HG02678 (cell line): ENCODE measurements at regions not wholly inside any gene's neighbourhood (a gene's known extent, or its start where the extent isn't known, plus 50 kb on each side); places are given as distances from the start of the nearest gene placed in this dataset.

Experiments used
- ATAC-seq: cut with Tn5 transposase; IDR thresholded peaks from one replicate; pipeline ENCODE4 v1.9.1; 2021; ENCODE audit warnings: mild to moderate bottlenecking, moderate library complexity; ENCODE audit not compliant: unreplicated experiment

DNA sequence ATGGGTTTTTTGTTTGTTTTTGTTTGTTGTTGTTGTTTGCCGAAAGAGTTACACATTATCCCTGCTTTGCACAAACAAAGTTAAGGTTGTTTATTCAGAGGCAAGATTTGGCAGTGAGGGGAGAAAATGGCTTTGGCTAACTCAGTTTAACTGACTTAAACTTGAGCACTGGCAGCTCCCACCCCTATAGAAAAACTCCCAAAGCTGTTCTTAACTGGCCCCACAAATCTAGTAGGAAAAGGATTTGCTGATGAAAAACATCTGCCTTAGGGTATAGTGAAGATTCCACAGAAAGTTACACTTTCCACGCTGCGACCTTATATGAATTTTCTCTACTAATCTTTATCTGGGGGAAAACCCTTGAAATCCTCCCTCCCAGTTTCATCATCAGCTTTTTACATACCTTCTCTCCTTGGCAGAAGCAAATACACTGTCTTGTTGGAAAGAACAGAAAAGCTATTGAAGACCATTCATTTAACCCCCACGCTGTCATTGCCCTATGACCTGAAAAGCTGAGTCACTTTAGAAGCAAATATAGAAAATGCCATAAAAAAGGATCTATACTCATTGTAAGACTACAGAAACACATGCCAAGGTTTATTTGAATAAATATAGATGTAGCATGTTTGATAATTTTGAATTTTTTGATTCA, 551.7 kb downstream of the NR2F2 start:
- ATAC-seq: no peak

DNA sequence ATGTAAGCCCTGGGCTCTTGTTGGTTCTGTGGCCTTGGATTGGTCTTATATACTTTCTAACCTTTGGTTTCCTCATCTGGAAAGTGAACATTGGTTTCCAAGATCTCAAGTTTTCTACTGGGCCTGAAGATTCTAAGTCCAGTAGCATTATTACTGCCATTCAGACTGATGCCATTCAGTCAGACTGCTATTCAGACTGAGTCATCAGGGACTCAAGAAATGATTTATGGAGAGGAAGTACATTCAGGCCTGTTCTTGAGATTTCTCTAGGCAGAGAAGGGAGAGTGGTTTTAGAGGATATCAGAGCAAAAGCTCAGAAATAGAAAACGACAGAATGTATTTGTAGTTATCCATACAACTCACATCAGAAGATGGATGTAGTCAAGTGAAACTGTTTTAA, 557.2 kb downstream of the NR2F2 start:
- ATAC-seq: no peak

DNA sequence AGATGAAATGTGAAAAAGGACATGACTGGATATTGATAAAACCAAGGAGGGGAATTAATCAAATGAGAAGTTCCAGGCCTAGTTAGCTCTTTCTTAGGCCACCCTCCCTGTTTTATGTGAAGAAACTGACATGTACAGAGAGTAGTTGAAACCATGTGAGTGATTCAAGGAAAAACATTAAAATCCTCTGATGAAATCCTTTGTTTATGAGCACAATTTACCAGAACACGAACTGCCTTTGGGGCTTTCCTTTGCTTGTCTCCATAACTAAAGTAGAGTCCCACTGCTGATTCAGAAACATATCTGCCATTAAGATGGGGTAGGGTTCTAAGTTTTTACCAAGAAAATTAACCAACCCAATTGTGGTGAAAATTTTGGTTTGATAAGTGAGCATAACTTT, 558.3 kb downstream of the NR2F2 start:
- ATAC-seq: no peak

DNA sequence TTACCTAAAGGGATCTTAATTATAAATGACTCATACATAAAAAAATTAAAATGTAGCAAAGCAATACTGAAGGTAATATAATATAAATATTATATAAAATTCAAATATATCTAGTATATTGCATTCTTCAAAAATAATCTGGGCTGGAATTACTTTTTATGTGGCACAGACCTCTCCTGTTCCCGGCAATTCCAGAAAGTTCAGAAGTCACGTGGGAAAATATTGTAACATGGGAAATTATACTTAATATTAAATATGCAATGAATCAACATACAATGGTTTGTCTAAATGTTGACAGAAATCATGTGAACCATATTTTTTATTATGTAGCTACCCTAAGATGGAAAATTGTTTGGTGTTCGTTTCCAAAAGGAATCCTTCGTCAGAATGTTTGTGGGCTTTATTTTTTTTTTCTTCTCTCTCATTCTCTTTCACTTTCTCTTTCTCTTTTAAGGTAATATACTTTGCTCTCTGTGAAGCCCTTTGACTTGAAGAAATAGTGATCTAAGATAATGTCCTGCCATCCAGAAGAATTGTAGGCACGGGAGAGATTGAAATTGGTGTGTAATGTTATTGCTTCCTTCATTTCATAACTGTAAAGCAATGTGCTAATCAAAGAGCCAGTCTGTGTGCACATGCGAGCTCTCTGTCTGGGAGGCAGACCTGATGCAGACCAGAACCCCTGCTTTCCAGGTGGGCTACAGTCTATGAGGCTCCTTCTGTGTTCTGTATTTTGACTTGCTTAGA, 559.4 kb downstream of the NR2F2 start:
- ATAC-seq: no peak

DNA sequence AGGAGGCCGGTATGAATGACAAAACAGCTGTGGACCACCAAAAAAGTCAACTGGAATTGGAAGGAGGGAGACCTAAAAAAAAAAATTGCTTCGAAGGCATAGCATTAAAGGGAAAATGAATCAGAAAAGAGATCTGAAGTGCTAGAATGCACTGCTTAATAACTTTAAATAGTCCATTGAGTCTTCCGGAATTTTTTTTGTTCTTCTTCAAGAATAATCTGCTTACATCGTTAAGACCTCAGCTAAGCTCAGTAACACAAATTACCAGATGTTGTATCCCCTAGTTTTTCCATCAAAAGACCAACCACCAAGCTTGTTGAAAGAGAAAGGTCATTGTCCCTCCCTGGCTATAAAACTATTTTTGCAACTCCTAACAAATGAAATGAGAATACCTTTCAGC, 560.5 kb downstream of the NR2F2 start:
- no peak for ATAC-seq

DNA sequence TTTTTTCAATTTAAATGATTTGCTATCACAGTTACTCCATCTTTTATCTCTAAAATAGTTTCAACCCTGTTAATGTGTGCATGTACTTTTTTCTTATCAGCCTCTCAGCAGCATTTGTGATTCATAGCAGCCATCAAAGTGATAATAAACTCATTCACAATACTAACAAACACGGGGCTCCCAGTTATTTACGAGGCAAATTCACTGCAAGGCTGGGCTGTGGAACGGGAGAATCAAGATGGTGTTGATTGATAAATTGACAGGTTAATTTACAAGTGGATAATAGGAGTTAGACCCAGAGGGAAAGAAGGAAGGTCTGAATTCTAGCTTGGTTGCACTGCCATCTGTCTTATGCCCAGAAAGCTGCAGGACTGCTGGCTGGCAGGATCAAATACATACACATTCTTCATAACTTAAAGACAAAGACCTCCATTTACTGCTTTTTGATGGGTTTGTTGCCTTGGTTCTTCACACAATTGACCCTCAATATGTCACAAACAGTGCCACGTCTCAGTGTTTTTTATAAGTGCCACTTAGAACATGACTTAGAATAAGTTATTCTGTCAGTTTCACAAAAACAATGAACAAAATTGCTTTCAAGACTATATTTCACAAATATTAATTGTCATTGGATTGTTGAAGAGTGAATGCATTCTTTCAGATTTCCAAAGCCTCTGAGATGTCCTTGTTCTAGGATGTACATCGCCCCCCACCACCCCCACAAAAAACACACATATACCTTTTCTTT, 562.8 kb downstream of the NR2F2 start:
- ATAC-seq: no peak

DNA sequence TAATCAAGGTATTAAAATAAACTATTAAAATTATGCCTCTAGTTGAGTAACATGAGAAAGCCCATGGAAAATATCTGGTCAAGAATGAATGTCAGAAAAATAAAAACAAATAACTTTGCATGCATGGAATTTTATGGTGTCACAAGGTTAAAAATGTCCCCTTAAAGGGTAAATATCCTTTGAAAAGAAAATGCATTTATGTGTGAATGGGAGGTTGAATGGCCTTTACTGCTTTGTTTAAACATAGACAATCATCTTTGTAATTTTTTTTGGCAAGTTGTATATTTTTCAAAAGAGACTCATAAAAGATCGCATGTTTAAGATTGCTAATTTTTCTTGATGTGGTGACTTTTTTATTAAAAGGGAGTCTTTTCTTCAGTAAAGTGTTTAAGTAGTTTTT, 564.2 kb downstream of the NR2F2 start:
- no peak for ATAC-seq

DNA sequence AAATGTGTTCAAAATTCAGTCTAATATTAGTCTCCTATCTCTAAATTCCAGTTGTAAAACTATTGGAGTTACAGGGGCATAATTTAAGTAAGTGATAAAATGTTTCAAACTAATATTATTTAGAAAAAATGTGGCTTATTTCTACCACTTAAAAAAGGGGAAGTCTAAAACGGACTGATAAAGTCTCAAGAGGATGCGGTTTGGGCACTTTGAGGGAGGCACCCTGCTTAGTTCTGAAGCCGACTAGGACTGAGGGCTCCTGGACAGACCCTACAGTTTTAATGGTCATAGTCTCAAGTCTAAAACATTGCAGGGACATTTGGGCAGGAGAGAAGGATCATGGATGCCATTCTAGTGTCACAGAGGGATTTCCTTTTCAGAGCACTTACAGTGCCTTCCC, 566.3 kb downstream of the NR2F2 start:
- ATAC-seq: no peak

DNA sequence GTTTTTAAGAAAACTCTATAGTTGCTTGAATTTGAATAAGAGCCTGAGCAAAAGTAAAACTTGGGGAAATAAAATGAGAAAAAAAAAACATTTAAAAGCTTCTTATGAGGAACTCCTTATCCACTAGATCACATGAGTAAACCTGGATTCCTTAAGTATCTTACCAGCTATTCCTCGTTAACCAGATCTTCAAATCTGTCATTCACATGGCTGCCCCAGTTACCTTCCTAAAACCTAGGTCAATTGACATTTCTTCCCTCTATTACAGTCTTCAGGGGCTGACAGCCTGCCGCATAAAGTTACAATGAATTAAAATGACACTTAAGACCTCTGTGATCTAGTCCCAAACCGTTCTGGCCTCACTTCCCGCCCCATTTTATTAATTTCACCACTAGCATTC, 583.6 kb downstream of the NR2F2 start:
- no peak for ATAC-seq

DNA sequence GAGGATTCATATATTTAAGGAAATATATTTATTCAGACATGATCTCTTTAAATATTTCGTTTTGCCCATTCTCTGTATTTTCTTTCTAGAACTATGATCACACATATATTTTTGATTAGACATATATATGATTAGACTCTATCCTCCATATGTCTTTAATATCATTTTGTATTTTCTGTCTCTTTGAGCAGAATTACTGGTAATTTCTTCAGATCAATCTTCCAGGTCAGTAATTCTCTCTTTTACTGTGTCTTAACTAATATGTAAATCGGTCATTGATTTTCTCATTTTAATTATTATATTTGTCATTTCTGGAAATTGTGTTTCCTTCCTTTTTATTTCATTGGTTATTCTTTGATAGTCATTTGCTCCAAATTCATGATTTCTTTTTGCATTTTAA, 586.2 kb downstream of the NR2F2 start:
- no peak for ATAC-seq

DNA sequence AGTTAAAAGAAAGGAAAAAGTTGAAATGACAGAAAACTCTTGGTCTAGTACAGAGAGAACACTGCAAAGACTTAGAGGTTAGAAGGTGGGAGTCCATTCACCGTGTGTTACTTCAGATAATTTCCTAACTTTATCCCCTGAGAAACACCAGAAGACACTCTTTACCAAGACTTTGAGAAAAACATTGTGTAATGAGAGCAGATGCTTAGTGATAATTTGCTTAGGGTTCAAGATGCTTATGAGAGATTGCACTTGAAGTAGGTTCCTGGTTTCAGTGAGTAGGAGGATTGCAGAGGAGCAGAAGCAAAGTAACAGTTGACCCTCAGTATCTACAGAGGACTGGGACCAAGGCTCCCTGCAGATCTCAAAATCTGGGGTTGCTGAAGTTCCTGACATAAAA, 594.1 kb downstream of the NR2F2 start:
- ATAC-seq: no peak

DNA sequence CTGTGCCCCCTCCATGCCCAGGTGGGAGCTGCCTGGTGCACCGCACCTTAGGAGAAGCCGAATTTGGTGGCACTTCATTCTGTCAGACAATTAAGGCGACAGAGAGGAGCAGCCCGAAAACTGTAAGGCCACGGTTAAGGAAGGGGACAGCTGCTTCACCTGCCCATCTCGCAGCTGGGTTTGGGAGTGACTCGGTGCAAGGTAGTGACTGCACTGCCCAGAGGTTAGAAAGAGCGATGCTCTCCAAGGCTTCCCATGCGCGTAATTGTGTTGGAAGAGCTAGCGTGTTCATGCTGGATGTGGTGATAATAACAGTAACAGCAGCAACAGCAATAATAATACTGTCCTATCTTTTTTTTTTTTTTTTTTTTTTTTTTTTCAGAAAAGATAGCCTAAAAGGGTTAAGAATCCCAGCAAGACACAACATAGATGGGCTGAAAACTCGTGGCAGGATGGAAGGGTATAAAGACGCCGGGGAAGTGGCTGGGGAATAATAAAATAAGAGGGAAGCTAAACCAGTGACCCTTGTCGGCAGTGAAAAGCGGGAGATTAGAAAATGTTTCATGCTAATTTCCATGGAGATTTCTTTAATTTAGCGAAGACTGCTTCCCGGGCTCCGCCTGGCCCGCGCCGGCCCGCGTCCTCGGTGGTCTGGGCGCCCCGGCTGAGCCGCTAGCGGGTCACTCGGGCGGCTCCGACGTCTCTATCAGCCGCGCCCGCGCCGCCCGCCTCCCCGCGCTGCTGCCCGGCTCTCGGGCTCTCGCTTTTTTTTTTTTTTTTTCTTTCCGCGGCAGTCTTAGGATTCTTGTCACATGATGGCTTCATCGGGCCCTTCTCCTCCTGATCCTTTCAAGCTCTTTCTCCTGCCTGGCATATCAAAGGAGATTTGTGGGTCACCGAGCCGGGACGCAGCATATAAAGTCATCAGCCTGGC, 617.1 kb downstream of the NR2F2 start:
- no peak for ATAC-seq

DNA sequence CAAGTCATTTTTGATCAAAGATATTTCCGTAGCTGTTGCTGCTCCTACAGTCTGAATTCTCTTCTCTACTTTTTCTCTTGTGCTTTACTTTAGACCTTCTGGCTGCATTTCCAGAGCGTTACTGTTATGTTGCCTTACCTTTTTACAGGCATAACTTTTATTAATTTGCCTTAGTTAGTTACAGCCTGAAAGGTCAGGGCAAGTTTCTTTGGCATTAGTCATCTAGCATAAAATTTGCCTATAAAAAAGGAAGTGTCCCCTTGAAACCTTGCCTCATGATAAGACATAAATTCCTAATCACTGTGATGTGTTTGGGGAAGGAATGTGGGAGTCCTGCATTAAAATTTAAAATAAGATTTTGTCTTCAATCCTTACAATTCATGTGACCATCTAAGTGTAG, 618.5 kb downstream of the NR2F2 start:
- ATAC-seq: no peak

DNA sequence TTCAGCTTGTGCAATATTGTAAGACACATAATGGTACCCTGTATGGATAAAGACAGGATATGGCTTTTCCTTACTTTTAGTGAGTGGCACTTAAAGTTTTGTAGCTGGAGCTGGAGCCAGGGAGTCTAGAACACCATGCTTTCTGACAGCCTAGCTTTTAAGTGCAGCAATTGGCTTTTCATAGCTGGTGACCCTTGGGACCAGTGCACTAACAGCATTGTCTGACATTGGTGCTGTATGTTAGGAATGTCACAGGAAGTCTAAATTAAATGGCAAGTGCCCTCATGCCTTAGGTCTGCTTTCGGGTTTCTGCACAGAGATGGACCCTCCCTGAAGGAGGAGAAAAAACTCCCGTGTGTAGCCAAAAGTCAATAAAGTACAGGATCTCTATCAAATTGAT, 628.2 kb downstream of the NR2F2 start:
- no peak for ATAC-seq

DNA sequence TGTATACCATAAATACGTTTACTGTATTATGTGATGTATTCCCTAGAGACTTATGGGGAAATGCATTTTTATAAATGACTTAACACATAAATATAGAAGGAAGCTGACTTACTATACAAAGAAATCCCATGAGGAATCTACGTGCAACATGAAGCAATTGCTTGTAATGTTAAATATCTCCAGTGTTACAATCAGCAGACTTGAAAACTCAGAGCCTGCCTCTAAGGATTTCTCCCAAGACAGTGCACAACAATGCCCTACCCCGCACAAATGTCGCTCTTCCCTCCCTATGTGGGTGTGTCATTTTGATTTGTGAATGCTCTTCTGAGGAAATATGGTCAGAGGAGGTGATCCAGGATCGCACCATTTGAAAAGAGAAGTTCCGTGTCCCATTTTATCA, 629.0 kb downstream of the NR2F2 start:
- ATAC-seq: no peak

DNA sequence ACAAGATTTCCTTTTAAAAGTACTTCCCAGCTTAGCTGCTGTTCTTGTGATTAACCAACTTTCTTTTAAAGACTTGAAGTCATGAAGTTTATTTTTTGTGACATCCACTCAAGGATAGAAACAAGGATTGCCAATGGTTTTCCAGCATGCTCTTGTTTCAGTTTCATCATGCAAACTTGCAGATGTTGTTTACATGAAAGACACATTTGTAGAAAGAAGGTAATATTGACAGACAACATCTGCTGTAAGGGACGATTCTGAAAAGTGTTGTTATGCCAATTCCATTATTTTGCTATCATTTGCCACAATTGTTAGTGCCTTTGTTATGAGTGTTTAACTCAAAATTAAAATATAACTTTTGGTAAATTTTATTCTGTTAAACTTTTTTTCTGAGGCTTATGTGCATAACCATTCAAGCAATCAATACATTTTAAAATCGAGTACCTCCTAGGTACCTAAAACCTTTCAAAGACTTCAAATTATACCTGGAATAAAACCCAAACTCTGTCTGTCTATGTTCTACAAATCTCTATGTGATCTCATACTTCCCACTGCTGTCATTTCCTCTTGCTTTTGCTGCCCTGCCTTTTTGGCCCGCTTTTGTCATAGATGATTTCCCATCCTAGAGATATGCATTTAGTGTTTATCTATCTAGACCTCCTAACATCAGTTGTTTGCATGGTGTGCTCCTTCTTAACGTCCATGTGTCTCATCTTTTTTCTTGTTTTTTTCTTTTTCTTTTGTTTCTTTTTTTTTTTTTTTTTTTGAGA, 630.4 kb downstream of the NR2F2 start:
- no peak for ATAC-seq

DNA sequence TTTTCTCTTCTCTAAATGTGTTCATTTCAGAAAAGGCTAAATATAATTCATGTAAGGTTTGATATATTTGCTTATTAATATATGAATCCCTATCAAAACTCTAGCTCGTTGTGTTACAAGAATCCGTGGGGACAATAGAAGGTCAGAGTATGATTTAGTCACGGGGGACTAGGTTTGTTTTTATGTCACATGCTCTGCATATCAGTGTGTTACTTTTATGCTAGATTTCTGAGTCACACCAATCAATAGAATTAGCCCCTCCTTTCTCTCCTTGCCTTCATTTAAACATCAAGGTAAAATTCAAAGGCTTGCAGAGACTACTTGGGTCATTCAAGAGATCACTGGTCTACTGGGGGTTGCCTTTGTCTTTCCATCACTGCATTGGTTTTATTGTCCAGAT, 636.1 kb downstream of the NR2F2 start:
- no peak for ATAC-seq

DNA sequence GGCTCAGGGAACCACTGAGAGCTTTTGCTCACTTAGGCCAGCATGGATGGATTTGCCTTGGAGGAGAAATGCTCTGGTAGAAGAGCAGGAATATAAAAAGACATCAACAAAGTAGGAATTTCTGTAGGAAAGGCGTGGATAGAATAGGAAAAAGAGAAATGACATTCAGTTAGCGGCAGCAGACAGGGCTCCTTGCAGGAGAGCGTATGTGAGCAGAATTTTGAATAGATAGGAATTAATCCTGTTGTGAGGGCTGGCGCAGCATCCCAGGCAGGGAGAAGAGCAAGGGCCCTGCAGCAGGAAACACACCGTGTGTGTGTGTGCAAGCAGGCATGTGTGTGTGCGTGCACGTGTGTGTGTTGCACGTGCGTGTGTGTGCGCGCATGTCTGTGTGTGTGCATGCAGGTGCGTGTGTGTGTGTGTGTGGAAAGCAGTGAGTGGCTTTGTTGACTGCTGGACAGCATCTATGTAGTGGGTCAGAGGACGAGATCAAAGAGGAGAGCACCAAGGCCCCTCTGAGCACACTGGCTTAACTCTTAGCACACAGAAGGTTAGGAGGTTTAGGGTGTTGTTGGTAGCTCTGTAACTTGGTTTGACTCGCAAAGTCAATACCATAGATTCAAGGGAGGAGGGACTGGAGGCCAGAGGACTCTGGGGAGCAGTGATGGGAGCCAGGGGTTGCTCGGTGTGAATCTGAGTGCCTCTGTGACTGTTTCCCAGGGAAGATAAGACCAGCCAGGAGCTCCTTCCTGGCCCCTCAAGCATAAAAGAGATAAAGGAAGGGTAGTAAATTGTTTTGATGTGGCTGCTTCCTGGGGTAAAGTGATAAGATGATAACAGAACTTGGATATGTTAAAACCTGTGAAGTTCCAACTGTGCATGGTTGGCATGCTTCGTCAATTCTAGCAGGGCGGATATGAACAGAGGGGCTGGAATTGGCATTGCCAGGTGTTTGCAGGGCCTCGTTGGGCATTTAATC, 639.5 kb downstream of the NR2F2 start:
- no peak for ATAC-seq

DNA sequence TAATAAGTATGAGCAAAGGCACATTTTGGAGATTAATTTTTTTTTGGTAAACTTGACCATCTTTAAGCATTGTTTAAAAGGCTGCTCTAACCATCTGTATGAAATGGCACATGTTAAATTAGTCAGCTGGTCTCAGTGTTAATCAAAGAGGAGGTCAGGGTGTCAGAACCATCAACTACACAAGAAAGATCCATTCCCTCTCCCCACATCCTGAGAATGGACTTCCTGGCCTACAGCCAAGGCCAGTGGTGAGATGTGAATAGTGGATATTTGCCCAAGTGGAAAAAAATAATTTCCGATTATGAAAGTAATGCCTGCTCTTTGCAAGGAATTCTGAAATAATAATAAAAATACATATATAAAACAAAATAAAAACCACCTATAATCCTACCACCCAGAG, 641.7 kb downstream of the NR2F2 start:
- no peak for ATAC-seq
